Activated CD4-positive, alpha-beta T cell treated with anti-CD3 and anti-CD28 coated beads, Interleukin-2, amount 10 ng/mL, durations not matched to agents 24 days and 14 days (primary cell): ENCODE measurements at regions not wholly inside any gene's neighbourhood (a gene's known extent, or its start where the extent isn't known, plus 50 kb on each side); places are given as distances from the start of the nearest gene placed in this dataset.

Source experiments
- DNase-seq: peaks from one replicate; pipeline ENCODE4 v3.0.0; 2022
- H3K27ac Mint-ChIP-seq: one replicate; pipeline ENCODE4 v1.8.0; 2022; ENCODE audit warnings: mild to moderate bottlenecking, mixed read lengths
- H3K27me3 Mint-ChIP-seq: one replicate; pipeline ENCODE4 v1.8.0; 2022; ENCODE audit warnings: mixed read lengths
- H3K36me3 Mint-ChIP-seq: one replicate; pipeline ENCODE4 v1.8.0; 2022; ENCODE audit warnings: low read depth, mild to moderate bottlenecking, mixed read lengths
- H3K4me1 Mint-ChIP-seq: one replicate; pipeline ENCODE4 v1.8.0; 2021; ENCODE audit warnings: mixed read lengths
- H3K4me3 Mint-ChIP-seq: one replicate; pipeline ENCODE4 v1.8.0; 2022; ENCODE audit warnings: mild to moderate bottlenecking, moderate library complexity, mixed read lengths
- H3K9me3 Mint-ChIP-seq: one replicate; pipeline ENCODE4 v1.8.0; 2021; ENCODE audit warnings: mixed read lengths
- intact Hi-C: fragments of 100-400 bp; cut with micrococcal nuclease; formaldehyde crosslinking; loops from one replicate; pipeline ENCODE4 v1.15.1; 2023

- Mint-ChIP-seq H3K36me3 (no peaks in the 10 kb centered on the region), H3K27ac (no peak overlapping the region), H3K4me3 (no peak overlapping the region), H3K4me1 (no peaks in the 10 kb centered on the region), H3K27me3 (no peaks in the 10 kb centered on the region), H3K9me3 (peaks cover 3% of the 10 kb centered on the region)
- DNase-seq: no peak
- intact Hi-C loops: no loop called here
These were observed 1034.3 kb downstream of the STIM2 start for GRCh38 chr4:27894951-27895350.

GRCh38 chr4:27908356-27908755 lies 1047.7 kb downstream of the STIM2 start:
- H3K4me1 Mint-ChIP-seq: no peaks in the 10 kb centered on the region
- H3K36me3 Mint-ChIP-seq: no peaks in the 10 kb centered on the region
- H3K27me3 Mint-ChIP-seq: no peaks in the 10 kb centered on the region
- intact Hi-C loops: no loop called here
- DNase-seq: no peak
- H3K4me3 Mint-ChIP-seq: no peak overlapping the region
- H3K9me3 Mint-ChIP-seq: no peaks in the 10 kb centered on the region
- no peak overlapping the region for H3K27ac Mint-ChIP-seq

GRCh38 chr4:27910227-27910626 lies 1049.6 kb downstream of the STIM2 start:
- no peak for DNase-seq
- Mint-ChIP-seq H3K4me1 (no peaks in the 10 kb centered on the region), H3K36me3 (no peaks in the 10 kb centered on the region), H3K4me3 (no peak overlapping the region), H3K27ac (no peak overlapping the region), H3K27me3 (no peaks in the 10 kb centered on the region), H3K9me3 (no peaks in the 10 kb centered on the region)
- intact Hi-C loops: no loop called here

DNA sequence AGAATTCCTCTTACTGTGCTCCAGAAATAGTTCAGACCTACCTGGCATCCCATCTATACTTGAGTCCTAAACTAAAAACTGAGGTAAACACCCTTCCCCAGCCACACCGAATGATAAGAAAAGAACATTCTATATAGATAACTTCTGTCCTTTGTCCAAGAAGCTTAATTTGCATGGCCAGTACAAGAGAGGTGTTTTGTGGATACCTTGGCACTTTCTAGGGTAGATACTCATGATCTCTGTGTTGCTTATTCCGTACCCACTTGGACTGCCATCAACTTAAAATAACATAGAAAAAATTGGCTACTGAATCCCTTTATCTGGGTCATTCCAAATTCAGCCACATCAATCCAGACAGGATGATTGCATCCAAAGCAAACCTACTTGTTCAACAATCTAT lies 1050.4 kb downstream of the STIM2 start:
- no peak overlapping the region for H3K4me3 Mint-ChIP-seq
- no peak overlapping the region for H3K27ac Mint-ChIP-seq
- intact Hi-C loops: no loop called here
- no peak for DNase-seq
- no peaks in the 10 kb centered on the region for H3K27me3 Mint-ChIP-seq
- H3K9me3 Mint-ChIP-seq: no peaks in the 10 kb centered on the region
- H3K36me3 Mint-ChIP-seq: no peaks in the 10 kb centered on the region
- no peaks in the 10 kb centered on the region for H3K4me1 Mint-ChIP-seq

- H3K27me3 Mint-ChIP-seq: no peaks in the 10 kb centered on the region
- H3K4me3 Mint-ChIP-seq: no peak overlapping the region
- H3K27ac Mint-ChIP-seq: no peak overlapping the region
- no peak for DNase-seq
- intact Hi-C loops: no loop called here
- H3K9me3 Mint-ChIP-seq: no peaks in the 10 kb centered on the region
- H3K4me1 Mint-ChIP-seq: no peaks in the 10 kb centered on the region
- H3K36me3 Mint-ChIP-seq: no peaks in the 10 kb centered on the region
These were observed 1053.1 kb downstream of the STIM2 start for GRCh38 chr4:27913738-27914137.

DNA sequence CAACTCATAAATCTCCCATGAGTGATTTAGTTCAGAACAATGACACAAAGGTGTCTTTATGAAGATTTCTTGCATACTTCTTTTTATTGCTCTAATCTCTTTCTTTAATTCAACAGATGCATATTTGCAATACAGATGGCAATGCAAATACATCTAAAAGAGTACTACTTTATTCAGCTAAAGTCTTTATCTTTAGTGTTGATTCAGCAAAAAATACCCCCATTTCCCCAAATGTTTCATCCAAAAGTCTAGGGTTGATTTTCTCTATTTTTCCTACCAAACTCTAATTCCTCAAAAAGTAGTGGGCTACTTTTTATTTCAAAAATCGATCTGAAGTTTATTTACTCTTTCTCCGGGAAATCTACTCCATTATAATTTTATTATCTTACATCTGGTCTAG lies 1055.2 kb downstream of the STIM2 start:
- Mint-ChIP-seq H3K27me3 (no peaks in the 10 kb centered on the region), H3K9me3 (no peaks in the 10 kb centered on the region), H3K4me1 (no peaks in the 10 kb centered on the region), H3K27ac (no peak overlapping the region), H3K4me3 (no peak overlapping the region), H3K36me3 (no peaks in the 10 kb centered on the region)
- intact Hi-C loops: no loop called here
- no peak for DNase-seq

GRCh38 chr4:27916452-27917184 lies 1056.0 kb downstream of the STIM2 start:
- H3K36me3 Mint-ChIP-seq: no peaks in the 10 kb centered on the region
- no peak overlapping the region for H3K27ac Mint-ChIP-seq
- H3K9me3 Mint-ChIP-seq: no peaks in the 10 kb centered on the region
- intact Hi-C loops: no loop called here
- no peak overlapping the region for H3K4me3 Mint-ChIP-seq
- DNase-seq: no peak
- no peaks in the 10 kb centered on the region for H3K4me1 Mint-ChIP-seq
- no peaks in the 10 kb centered on the region for H3K27me3 Mint-ChIP-seq

DNA sequence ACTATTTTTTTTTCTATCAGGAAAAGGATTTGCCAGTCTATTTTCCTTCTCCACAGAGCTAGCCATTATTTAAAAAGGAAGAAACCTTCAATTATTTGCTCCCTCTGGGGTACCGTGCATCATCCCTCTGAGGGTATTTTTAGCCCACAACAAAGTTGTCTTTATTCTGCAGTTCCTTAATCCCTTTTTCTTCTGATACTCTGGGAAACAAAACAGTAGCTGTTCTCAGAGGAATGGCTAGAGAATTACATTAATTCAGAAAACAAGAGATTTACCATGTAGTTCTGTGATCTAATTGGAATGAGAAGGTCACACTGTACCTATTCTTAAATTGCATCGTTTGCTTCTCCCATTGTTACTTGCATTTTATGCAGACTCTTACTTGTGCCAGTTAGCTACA lies 1056.7 kb downstream of the STIM2 start:
- no peaks in the 10 kb centered on the region for H3K27me3 Mint-ChIP-seq
- no peaks in the 10 kb centered on the region for H3K36me3 Mint-ChIP-seq
- no peak for DNase-seq
- intact Hi-C loops: no loop called here
- H3K27ac Mint-ChIP-seq: no peak overlapping the region
- no peak overlapping the region for H3K4me3 Mint-ChIP-seq
- H3K4me1 Mint-ChIP-seq: no peaks in the 10 kb centered on the region
- no peaks in the 10 kb centered on the region for H3K9me3 Mint-ChIP-seq

- Mint-ChIP-seq H3K27me3 (no peaks in the 10 kb centered on the region), H3K4me1 (no peaks in the 10 kb centered on the region), H3K4me3 (no peak overlapping the region), H3K9me3 (no peaks in the 10 kb centered on the region), H3K36me3 (no peaks in the 10 kb centered on the region), H3K27ac (no peak overlapping the region)
- intact Hi-C loops: no loop called here
- DNase-seq: no peak
These were observed 1060.6 kb downstream of the STIM2 start for GRCh38 chr4:27921231-27921630.

GRCh38 chr4:27928761-27929540 lies 1068.3 kb downstream of the STIM2 start:
- no peaks in the 10 kb centered on the region for H3K27me3 Mint-ChIP-seq
- H3K36me3 Mint-ChIP-seq: no peaks in the 10 kb centered on the region
- intact Hi-C loops: no loop called here
- no peaks in the 10 kb centered on the region for H3K4me1 Mint-ChIP-seq
- no peak overlapping the region for H3K27ac Mint-ChIP-seq
- no peak overlapping the region for H3K4me3 Mint-ChIP-seq
- no peak for DNase-seq
- H3K9me3 Mint-ChIP-seq: no peaks in the 10 kb centered on the region

DNA sequence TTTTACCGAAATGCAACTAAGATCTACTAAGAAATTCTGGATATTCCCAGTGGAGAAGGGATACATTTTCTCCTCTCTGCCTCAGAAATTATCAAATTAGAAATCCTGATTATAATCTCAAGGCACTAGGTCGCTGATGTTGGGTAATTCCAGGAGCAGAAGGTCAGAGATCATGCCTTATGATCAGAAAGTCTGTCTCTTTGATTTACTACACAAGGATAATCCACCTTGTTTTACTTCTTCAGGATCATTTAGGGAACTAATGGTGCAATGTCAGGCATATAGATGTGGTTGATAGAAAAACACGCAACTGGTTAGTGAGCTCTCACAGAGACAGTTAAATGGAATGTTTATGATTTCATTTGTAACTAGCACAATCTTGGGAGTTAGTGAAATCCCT lies 1069.7 kb downstream of the STIM2 start:
- no peaks in the 10 kb centered on the region for H3K4me1 Mint-ChIP-seq
- intact Hi-C loops: no loop called here
- no peak for DNase-seq
- H3K9me3 Mint-ChIP-seq: no peaks in the 10 kb centered on the region
- no peak overlapping the region for H3K4me3 Mint-ChIP-seq
- no peak overlapping the region for H3K27ac Mint-ChIP-seq
- H3K27me3 Mint-ChIP-seq: no peaks in the 10 kb centered on the region
- no peaks in the 10 kb centered on the region for H3K36me3 Mint-ChIP-seq

DNA sequence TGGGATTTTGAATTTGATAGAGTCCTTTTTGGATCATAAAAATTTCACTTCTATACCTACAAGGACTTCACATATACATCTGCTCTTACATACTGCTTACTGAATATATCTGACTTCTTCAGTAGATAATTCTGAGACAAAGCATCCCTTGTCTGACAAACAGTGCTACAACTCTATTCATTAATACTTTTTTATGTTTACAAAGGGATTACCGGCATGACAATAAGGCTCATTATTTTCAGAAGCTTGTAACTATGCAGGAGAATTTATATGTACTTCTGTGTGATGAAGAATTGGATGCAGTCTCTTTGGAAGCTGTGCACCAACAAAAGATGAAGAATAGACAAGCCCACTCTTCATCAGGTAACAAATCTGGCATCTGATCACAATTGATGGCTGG lies 1070.3 kb downstream of the STIM2 start:
- H3K9me3 Mint-ChIP-seq: no peaks in the 10 kb centered on the region

GRCh38 chr4:27931584-27931983 lies 1070.9 kb downstream of the STIM2 start:
- Mint-ChIP-seq H3K4me3 (no peak overlapping the region), H3K4me1 (no peaks in the 10 kb centered on the region)

More for the DNA sequence above, 1070.3 kb downstream of the STIM2 start:
- Mint-ChIP-seq H3K27ac (no peak overlapping the region), H3K4me3 (no peak overlapping the region), H3K27me3 (no peaks in the 10 kb centered on the region), H3K36me3 (no peaks in the 10 kb centered on the region), H3K4me1 (no peaks in the 10 kb centered on the region)
- intact Hi-C loops: no loop called here
- DNase-seq: no peak

DNA sequence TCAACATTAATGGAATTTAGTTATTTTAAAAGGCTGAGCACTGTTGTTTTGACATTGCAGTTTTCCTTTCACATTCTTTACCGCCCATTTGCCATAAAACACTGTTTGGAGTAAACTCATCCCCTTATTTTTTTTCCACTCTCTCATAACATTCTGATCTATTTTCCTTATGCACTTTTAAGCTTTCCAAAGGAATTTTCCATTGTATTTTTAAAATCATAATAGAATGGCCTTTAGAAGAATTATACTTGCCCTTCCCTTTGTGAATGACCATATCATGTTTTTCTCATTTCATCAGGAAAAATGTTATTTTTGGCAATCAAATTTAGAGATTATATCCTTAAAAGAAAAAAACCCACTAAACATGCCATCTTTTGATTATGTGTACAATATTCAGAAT lies 1074.2 kb downstream of the STIM2 start:
- H3K36me3 Mint-ChIP-seq: no peaks in the 10 kb centered on the region
- intact Hi-C loops: no loop called here
- no peaks in the 10 kb centered on the region for H3K27me3 Mint-ChIP-seq
- H3K9me3 Mint-ChIP-seq: no peaks in the 10 kb centered on the region
- no peak overlapping the region for H3K27ac Mint-ChIP-seq
- no peak for DNase-seq
- no peaks in the 10 kb centered on the region for H3K4me1 Mint-ChIP-seq
- no peak overlapping the region for H3K4me3 Mint-ChIP-seq

More at GRCh38 chr4:27931584-27931983, 1070.9 kb downstream of the STIM2 start:
- intact Hi-C loops: no loop called here
- no peak for DNase-seq
- H3K27me3 Mint-ChIP-seq: no peaks in the 10 kb centered on the region
- H3K9me3 Mint-ChIP-seq: no peaks in the 10 kb centered on the region
- no peaks in the 10 kb centered on the region for H3K36me3 Mint-ChIP-seq
- H3K27ac Mint-ChIP-seq: no peak overlapping the region
